GM21529 (cell line): ENCODE measurements at regions not wholly inside any gene's neighbourhood (a gene's known extent, or its start where the extent isn't known, plus 50 kb on each side); places are given as distances from the start of the nearest gene placed in this dataset.

ENCODE experiments used
- ATAC-seq: cut with Tn5 transposase; IDR thresholded peaks from one replicate; pipeline ENCODE4 v1.9.1; 2021; ENCODE audit not compliant: unreplicated experiment

DNA sequence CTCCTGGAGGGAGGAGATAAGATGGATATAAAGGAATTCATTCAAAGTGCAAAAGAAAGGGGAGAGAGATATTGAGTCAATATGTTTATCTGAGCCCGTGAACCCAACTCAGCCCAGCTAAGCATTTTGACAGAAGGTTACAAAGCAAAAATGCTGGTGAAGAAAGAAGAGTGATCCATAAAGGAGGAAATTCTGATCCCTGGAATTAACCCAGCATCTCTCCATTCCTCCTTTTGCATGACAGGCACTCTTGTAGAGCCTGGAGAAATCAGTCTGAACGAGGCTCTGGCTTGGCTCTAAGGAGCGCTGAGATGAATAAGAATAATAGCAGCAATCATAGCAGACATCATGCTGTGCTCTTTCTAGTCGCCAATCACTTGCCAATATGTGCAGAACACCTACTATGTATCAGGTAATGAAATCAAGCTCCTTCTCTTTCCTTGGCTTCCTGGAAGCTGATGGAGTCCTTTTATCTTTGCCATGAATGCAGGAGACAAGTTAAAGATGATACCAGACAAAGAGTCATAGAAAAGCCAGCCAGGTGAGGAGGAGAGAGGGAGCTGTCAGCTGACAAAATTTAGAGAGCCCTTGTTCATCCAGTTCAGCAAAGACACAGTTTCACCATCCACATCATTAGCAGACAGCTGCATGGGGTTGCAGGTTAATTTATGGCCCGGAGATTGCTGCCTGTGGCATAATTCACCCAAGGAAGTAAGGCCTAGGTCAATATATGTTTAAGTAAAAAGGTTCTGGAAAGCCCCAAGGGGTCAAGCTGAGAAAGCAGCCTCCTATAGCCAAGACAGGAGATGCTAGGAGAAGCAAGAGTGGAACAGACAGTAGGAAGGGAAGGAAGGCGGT, 476.5 kb upstream of the TBX3 start:
- no peak for ATAC-seq

DNA sequence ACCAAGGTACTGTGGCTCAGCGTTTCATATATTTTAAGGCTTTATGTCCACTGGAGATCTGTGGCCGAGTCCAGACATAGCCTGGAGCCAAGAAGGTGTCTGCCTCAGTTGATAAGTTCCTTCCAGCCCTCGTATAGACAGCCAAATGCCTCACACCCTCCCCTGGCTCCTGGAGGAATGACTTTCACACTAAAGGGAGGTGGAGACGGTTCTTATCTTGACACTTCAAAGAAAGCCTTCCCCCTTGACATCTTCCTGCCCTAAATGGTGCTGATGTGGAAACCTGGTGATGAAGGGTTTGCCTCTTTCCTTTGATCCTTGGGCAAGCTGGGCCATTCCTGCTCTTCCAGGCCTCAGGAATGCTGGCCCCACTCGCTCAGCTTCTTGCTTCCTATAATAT, 474.8 kb upstream of the TBX3 start:
- ATAC-seq = no peak

DNA sequence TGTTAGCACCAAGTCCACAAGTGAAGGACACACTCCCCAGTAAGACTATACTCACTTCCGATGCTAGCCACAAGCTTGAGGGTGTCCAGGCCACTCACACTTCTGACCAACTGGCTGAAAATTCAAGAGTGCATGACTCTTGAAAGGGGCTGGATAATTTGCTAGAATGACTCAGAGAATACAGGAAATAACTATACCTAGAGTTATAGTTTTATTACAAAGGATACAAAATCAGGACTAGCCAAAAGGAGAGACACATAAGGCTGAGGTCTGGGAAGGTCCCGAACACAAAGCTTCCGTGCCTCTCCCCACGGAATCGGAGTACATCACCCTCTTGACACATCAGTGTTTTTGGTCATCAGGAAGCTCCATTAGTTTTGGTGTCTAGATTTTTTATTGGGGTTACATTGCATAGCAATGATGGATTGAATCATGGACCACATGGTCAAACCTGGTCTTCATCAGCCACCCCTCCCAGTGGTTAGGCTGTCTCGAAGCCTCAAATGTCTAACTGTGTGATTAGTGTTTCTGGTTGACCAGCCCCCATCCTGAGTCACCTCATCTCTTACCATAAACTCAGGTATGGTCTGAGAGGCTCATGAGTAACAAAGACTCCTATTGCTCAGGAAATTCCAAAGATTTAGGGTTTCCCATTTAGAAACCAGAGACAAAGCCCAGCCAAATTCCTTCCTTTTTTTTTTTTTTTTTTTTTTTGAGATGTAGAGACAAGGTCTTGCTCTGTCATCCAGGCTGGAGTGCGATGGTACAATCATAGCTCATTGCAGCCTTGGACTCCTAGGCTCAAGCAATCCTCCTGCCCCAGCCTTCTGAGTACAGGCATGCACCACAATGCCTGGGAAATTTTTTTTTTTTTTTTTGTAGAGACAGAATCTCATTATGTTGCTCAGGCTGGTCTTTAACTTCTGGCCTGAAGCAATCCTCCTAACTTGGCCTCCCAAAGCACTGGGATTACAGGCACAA, 472.0 kb upstream of the TBX3 start:
- ATAC-seq = no peak

DNA sequence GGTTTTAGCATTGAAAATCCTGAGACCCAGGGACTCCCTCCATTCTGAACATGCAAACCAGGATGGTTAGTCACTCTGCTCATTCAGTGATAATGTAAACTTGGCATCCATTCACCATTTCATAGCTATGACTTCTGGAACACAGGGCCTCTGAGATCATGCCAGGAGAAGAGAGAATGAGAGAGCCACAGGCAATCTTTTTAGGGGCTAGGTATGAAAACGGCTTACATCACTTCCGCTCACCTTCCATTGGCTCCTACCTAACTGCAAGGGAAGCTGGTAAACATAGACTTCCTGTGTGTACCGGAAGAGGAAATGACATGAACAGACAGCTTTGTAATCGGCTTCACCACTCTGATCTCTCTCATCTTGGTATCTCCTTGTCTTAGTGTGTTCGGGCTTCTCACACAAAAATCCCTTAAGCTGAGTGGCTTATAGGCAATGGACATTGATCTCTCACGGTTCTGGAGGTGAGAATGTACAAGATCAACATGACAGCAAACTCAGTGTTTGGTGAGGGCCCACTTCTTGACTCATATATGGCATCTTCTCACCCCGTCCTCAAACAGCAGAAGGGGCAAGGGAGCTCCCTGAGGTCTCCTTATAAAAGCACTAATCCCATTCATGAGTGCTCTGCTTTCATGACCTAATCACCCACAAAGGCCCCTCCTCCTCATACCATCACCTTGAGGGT, 465.9 kb upstream of the TBX3 start:
- ATAC-seq = no peak

DNA sequence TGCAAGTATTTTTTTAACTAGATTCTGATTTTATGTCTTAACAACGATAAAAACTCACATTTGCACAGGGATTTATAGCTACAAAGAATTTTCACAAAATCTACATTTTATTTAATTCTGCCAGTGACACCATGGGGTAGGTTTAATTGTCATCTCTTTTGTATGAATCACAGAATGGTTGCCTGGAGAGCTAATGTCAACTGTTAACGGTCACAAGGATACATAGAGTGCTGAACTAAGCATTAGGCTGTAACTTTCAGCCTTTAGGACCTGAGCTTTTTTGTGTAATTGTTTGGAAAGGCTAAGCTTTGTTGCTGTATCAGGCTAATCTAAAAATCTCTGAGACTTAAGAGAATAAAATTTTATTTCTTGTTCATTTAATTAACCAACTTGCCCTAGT, 465.3 kb upstream of the TBX3 start:
- no peak for ATAC-seq

DNA sequence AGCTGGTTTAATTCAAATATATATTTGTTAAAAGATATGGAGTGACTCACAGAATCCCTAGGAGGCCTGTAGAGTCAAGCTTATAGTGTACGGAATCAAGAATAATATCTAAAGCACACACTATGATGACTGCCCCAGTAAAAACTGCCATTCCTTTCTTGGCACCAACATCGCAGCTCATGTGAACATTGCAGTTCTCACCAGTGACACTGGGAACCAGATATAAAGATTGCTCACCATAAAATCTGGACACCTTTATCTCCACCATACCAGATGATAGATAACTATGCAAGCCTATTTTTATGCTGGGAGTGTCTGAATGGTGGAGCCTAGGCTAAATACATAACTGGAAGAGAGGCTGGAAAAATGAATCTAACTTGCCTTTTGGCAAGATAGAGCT, 463.9 kb upstream of the TBX3 start:
- no peak for ATAC-seq

DNA sequence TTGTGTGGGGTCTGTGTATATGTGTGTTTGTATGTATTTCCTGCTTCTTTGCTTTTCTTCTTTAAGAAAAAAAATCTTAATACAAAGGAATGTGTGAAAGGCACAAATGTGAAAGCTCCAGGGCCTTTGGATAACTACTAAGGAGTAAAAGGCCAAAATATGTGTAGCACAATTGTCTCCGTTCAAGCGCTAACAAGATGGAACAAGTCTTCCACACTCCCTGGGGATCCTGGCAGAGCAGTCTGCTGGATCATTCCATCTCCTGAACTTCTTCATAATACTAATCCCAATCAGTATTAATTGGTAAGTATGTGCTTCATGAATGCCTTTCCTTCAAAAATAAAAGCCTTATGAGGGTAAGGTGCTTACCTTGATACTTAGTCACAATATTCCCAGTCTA, 462.5 kb upstream of the TBX3 start:
- no peak for ATAC-seq

DNA sequence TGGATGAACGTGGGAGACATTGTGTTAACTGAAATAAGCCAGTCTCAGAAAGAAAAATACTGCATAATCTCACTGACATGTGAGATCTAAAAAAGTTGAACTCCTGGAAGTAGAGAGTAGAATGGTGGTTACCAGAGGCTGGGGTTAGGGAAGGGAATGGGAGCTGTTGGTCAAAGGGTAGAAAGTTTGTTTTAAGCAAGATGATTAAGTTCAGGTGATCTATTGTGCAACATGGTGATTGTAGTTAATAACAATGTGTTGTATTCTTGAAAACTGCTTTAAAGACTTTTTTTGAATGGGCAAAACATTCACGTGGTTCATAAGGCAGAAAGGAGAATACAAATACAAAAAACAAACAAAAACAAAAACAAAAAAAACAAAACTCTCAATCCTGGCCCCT, 460.4 kb upstream of the TBX3 start:
- ATAC-seq = no peak

DNA sequence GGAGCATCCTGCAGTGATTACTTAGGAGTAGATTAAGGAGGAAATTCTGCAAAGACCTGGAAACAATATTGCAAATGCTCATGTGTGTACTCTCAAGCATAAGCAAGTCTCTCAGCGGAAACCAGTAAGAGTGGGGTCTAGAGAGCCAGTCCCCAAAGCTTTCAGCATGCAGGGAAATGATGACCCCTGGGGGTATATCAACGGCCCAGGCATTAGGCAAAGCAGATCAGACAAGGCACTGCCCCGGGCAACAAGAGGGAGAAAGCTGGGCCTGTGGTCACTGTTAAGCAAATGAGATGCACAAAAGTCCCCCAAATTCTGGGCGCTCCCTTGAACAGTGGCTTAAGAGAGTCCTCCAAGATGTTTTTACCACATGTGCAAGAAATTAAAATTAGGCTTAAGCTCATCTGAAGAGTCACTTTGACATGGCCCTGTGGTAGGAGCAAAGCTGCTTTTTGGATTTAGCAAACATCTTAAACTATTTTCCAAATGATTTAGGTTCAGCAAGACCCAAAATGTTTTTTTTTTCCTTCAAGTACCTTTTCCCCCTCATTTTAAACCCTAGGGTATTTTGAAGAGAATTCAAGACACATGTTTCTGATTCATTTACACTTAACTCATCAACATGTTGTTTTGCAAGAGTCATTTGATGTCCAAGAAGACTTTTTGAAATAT, 457.1 kb upstream of the TBX3 start:
- no peak for ATAC-seq

DNA sequence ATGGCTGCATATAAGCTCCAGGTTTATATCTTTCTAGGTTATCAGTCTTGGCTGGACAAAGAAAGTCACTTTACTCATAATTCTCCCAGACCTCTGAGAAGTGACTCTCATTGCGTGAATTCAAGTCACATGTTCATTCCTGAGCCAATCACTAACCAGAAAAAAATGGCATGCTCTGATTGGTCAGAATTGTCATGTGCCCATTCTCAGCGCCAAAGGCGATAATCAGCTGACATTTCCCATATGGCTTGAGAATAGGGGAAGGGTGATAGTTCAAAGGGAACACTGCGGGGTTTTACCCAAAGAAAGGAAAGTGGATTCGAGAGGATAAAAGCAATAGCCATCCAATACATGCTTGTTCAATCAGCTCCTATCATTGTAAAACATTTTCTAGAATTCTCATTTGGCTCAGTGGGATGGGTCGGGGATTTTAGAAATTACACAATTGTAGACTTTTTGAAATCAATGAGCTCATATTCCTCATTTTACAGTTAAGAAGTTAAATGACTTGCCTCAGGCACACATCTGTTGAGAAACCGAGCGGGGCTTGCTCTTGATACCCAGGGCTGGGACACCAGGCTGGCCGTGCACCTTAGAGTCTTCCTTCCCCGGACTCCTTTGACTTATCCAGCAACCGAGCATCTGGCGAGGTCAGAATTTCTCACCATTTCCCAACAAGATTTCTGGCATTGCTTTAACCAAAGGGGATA, 454.0 kb upstream of the TBX3 start:
- no peak for ATAC-seq

DNA sequence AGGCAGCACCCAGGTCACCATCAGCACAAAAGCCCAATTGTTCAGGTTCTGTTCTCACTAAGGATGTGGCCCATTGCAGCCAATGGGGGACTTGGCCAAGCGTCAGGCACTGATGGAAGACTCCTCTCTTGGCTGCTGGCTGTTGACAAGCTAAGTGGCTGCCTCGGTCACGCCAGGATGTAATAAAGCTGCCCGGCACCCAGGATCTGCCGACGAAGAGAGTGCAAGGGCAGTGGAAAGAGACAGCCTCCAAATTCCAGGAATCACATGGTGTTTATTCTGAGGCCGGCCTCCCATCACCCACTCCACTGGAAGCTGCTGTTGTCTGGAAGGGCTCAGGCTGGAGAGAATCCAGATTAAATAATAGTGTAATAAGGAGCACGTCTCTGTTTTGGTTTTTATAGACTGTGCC, 451.8 kb upstream of the TBX3 start:
- no peak for ATAC-seq

DNA sequence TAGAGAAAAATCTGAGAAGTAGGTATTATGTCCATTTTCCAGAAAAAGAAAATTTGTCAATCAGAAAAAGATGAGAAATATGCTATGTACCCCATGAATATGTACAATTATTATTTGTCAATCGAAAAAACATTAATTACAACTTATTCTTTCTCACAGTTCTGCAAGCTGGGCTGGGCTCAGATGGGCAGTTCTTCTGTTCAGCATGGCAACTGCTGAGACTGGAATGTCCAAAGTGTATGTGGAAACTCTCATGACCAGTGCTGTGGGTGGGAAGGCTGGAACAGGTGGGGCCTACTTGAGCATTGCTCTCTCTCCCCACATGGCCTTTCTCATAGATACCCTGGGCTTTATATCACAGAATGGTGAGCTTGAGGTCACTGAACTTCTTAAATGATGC, 450.3 kb upstream of the TBX3 start:
- no peak for ATAC-seq

DNA sequence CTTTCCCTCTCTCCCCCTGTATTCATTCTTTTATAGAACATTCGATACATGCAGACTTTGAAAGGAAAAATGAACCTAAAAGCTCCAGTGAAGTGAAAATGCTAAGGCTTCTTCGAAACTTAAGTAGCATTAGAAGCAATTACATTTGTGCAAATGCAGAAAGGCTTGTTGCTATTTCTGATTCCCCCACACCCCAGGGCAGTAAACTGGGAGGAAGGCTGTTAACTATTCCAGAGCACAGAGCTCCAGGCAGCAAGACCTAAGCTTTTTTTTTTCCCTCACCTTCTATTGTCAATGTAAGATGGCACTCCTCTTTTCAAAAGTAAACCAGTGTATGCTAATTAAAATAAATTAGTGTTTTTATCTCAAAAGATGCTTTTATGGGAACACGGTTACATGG, 448.9 kb upstream of the TBX3 start:
- no peak for ATAC-seq

DNA sequence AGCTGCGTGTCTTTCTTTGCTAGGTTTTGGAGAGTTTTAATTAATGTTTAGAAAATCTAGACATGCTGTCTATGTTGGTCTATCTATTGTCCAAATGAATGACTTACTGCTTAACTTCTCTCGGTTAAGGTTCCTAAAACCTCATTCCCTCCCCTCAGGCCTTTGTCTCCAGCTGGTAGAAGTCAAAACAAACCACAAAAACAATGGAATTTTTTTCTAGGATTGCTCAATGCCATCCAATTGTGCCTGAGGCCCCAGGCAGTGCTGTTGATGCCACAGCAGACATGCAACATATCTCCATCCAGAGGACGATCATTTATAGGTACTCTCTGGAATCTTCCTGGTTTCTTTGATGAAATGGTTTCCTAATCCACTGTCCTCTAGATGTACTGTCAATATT, 448.2 kb upstream of the TBX3 start:
- no peak for ATAC-seq

DNA sequence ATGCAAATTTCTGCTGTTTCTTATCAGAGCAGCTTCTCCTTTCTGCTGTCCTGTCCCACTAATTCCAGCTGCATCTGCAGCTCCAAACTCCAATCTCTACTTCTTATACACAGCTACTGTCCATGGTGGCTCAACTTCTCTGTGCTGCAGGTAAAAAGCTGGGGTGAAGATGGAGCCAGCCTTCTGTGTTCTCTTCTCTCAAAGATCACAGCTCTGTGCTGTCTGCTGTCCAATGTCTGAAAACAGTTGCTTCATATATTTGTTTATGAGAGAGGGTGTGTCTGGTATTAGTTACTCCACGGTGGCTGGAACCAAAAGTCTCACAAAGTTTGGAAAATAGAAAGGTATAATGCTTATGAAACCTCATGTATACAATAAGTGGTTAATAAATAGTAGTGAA, 445.8 kb upstream of the TBX3 start:
- no peak for ATAC-seq

DNA sequence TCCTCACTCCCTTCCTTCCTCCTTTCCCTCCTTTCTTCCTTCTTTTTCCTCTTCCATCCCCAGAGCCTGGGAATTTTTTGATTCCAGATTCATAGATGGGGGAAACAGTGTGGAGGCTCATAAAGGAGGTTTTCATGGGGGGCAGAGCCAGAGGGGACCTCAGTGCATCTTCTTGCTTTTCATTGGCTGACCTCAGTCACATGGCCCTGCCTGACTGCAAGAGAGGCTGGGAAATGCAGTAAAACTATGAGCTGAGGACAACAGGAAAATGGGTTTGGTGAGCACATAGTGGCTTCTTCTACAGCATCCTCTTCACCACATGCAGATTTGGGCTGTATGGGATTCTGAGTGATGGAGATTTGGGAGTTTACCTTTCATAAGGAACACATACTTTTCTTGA, 437.1 kb upstream of the TBX3 start:
- no peak for ATAC-seq

DNA sequence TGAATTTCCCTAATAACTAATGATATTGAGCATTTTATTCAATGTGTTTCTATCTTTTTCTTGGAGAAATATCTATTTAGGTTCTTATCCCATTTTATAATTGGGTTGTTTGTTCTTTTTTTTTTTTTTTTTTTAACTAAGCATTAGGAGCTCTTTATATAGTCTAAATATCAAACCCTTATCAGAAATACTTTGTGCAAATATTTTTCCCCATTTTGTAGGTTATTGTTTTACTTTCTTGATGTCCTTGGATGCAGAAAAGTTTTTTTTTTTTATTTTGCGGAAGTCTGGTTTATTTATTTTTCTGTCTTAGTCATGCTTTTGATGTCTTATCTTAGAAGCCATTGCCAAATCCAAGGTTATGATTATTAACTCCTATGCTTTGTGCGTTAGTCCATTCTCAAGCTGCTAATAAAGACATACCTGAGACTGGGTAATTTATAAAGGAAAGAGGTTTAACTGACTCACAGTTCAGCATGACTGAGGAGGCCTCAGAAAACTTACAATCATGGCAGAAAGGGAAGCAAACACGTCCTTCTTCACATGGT, 434.3 kb upstream of the TBX3 start:
- no peak for ATAC-seq

DNA sequence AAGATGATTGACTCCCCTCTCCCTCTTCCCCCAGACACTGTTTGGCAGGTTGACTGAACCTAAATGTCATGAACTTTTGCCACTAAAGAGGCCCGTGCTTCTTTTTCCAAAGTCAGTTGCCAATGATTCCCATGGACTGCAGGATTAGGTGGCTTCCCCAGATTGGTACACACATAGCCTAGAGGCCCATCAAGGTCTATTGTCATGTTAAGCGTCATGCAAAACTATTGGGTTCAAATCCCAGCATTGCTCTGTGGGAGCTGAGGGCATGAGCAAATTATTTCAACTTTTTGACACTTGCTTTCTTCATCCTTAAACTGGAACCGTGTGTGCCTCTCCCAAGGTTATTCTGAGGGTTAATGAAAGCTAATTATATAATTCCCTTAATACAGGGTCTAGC, 430.2 kb upstream of the TBX3 start:
- ATAC-seq = no peak

DNA sequence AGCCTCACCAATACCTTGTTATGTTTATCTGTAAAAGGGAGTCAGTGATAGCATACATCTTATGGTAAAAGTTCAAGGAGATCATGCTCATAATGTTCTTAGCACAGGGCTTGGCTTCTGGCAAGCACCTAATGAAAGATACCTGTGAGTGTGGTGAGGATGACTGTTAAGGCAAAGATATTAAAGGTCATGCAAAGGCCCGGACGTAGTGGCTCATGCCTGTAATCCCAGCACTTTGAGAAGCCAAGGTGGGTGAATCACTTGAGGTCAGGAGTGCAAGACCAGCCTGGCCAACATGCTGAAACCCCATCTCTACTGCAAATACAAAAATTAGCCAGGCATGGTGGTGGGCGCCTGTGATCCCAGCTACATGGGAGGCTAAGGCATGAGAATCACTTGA, 425.9 kb upstream of the TBX3 start:
- no peak for ATAC-seq
